OCI-LY1 (cell line): ENCODE measurements at regions not wholly inside any gene's neighbourhood (a gene's known extent, or its start where the extent isn't known, plus 50 kb on each side); places are given as distances from the start of the nearest gene placed in this dataset.

Source experiments
- CTCF ChIP-seq: fragments of 200-600 bp; sonication (generic), shearing (Covaris generic); IDR thresholded peaks from 2 replicates; pipeline ENCODE4 v1.5.1; 2017; ENCODE audit warnings: mild to moderate bottlenecking, antibody characterized with exemption, low read length, moderate library complexity, mixed read lengths
- EZH2 ChIP-seq: fragments of 200-600 bp; sonication (generic), shearing (Covaris generic); IDR thresholded peaks from 2 replicates; pipeline ENCODE4 v1.8.0; 2017; ENCODE audit warnings: borderline replicate concordance, mixed run types, mild to moderate bottlenecking, antibody characterized with exemption, low read length, moderate library complexity, mixed read lengths

GRCh38 chr21:26777166-26777565, 68.0 kb downstream of the ADAMTS1 start:
- TF ChIP-seq EZH2 (no peak), CTCF (no peak)
